ENCODE measurements at regions not wholly inside any gene's neighbourhood (a gene's known extent, or its start where the extent isn't known, plus 50 kb on each side); places are given as distances from the start of the nearest gene placed in this dataset.

- no peak for DNase-seq
- no peaks in the 10 kb centered on the region for H3K9me3 ChIP-seq
- TF ChIP-seq CTCF (IDR thresholded peaks at IDR 0.05 in 4 of 5, conservative IDR thresholded peaks at IDR 0.05 in 1 of 5) (no peak), POLR2A (IDR thresholded peaks at IDR 0.05) (no peak)
- intact Hi-C loops (cut with DNase I; ENCODE audit: low total_unique reads) = no loop called here
- H3K27ac ChIP-seq = no peak overlapping the region
- no peak for ATAC-seq
- H3K4me1 ChIP-seq = no peaks in the 10 kb centered on the region
- in situ Hi-C loops (cut with MboI; ENCODE audit: low sequenced_read_pairs in 4 of 4) = no loop called here
- H3K36me3 ChIP-seq = no peaks in the 10 kb centered on the region
- H3K27me3 ChIP-seq = no peaks in the 10 kb centered on the region
- no peak overlapping the region for H3K4me3 ChIP-seq
Measured at GRCh38 chr5:63125862-63126261, 547.2 kb downstream of the LRRC70 start.

GRCh38 chr5:63125392-63125791 lies 546.8 kb downstream of the LRRC70 start:
- Histone ChIP-seq H3K4me1 (no peaks in the 10 kb centered on the region), H3K36me3 (no peaks in the 10 kb centered on the region), H3K27ac (no peak overlapping the region), H3K4me3 (no peak overlapping the region), H3K27me3 (no peaks in the 10 kb centered on the region), H3K9me3 (no peaks in the 10 kb centered on the region)
- DNase-seq (no peak), ATAC-seq (no peak)
- no peak for TF ChIP-seq CTCF (IDR thresholded peaks at IDR 0.05 in 4 of 5, conservative IDR thresholded peaks at IDR 0.05 in 1 of 5)
- TF ChIP-seq POLR2A (IDR thresholded peaks at IDR 0.05) = no peak
- in situ Hi-C loops (cut with MboI; ENCODE audit: low sequenced_read_pairs in 4 of 4) = no loop called here
- intact Hi-C loops (cut with DNase I; ENCODE audit: low total_unique reads) = no loop called here

GRCh38 chr5:63124266-63124665 lies 545.6 kb downstream of the LRRC70 start:
- Histone ChIP-seq H3K27me3 (no peaks in the 10 kb centered on the region), H3K36me3 (no peaks in the 10 kb centered on the region), H3K27ac (no peak overlapping the region), H3K4me3 (no peak overlapping the region), H3K4me1 (no peaks in the 10 kb centered on the region), H3K9me3 (no peaks in the 10 kb centered on the region)
- intact Hi-C loops (cut with DNase I; ENCODE audit: low total_unique reads) = no loop called here
- no peak for DNase-seq
- no peak for ATAC-seq
- in situ Hi-C loops (cut with MboI; ENCODE audit: low sequenced_read_pairs in 4 of 4) = no loop called here
- TF ChIP-seq POLR2A (IDR thresholded peaks at IDR 0.05) (no peak), CTCF (IDR thresholded peaks at IDR 0.05 in 4 of 5, conservative IDR thresholded peaks at IDR 0.05 in 1 of 5) (no peak)

GRCh38 chr5:63121471-63121870 lies 542.9 kb downstream of the LRRC70 start:
- Histone ChIP-seq H3K27ac (no peak overlapping the region), H3K4me1 (no peaks in the 10 kb centered on the region), H3K9me3 (no peaks in the 10 kb centered on the region), H3K27me3 (no peaks in the 10 kb centered on the region), H3K4me3 (no peak overlapping the region), H3K36me3 (no peaks in the 10 kb centered on the region)
- intact Hi-C loops (cut with DNase I; ENCODE audit: low total_unique reads) (no loop called here), in situ Hi-C loops (cut with MboI; ENCODE audit: low sequenced_read_pairs in 4 of 4) (no loop called here)
- ATAC-seq (no peak), DNase-seq (no peak)
- TF ChIP-seq CTCF (IDR thresholded peaks at IDR 0.05 in 4 of 5, conservative IDR thresholded peaks at IDR 0.05 in 1 of 5) = no peak
- TF ChIP-seq POLR2A (IDR thresholded peaks at IDR 0.05) = no peak

- DNase-seq = no peak
- Histone ChIP-seq H3K27me3 (no peaks in the 10 kb centered on the region), H3K4me3 (no peak overlapping the region), H3K9me3 (no peaks in the 10 kb centered on the region), H3K4me1 (no peaks in the 10 kb centered on the region), H3K27ac (no peak overlapping the region), H3K36me3 (no peaks in the 10 kb centered on the region)
- in situ Hi-C loops (cut with MboI; ENCODE audit: low sequenced_read_pairs in 4 of 4) = no loop called here
- ATAC-seq = no peak
- no peak for TF ChIP-seq CTCF (IDR thresholded peaks at IDR 0.05 in 4 of 5, conservative IDR thresholded peaks at IDR 0.05 in 1 of 5)
- TF ChIP-seq POLR2A (IDR thresholded peaks at IDR 0.05) = no peak
- intact Hi-C loops (cut with DNase I; ENCODE audit: low total_unique reads) = no loop called here
Measured at GRCh38 chr5:63118221-63118620, 539.6 kb downstream of the LRRC70 start.
